HCT116 (cell line): ENCODE measurements at regions not wholly inside any gene's neighbourhood (a gene's known extent, or its start where the extent isn't known, plus 50 kb on each side); places are given as distances from the start of the nearest gene placed in this dataset.
"Not testable (repeated sequence)": the region's sequence is repeated elsewhere in the genome, so short reads cannot be mapped to it uniquely, and the experiment has no call there.

ENCODE experiments used
- ATAC-seq: fragments of 200-7000 bp; cut with Tn5 transposase; 2 replicates; pipeline ENCODE4 v1.9.1; 2020; ENCODE audit warnings: mild to moderate bottlenecking, moderate library complexity
- BruUV-seq: library from RNA; stranded (reverse); fragments of 400-500 nt; replicated peaks from 2 replicates; lab custom pipeline; 2021; lab: Mats Ljungman, UMichigan
- CTCF ChIA-PET: fragments of 300-600 bp; sonication (Branson Sonifier 250); formaldehyde crosslinking; loops from one replicate; lab custom pipeline; 2021; ENCODE audit warnings: antibody characterized with exemption; lab: Charles Lee
- POLR2A ChIA-PET: fragments of 300-600, 350-600 bp; sonication (Branson Sonifier 250); formaldehyde crosslinking; loops from one replicate; lab custom pipeline; 2021; ENCODE audit warnings: antibody characterized with exemption; lab: Charles Lee
- RAD21 ChIA-PET, 2 experiments: fragments of 300-600 bp; sonication (Branson Sonifier 250); formaldehyde crosslinking; loops; one replicate each; lab custom pipeline; 2023; ENCODE audit warnings: low total read pairs in 2 of 2; ENCODE audit not compliant: uncharacterized antibody in 2 of 2, unreplicated experiment in 2 of 2, low non-redundant PET in 1 of 2; lab: Charles Lee
- DNase-seq: peaks from one replicate; pipeline ENCODE4 v3.0.0-alpha.2; 2010; ENCODE audit warnings: low read depth, low spot score
- H2AFZ ChIP-seq: fragments of 200-600 bp; shearing (Covaris generic), sonication (generic); 2 replicates; pipeline ENCODE4 v1.6.1; 2017; ENCODE audit warnings: low read depth, mixed run types, mixed read lengths, antibody characterized with exemption, low read length; ENCODE audit not compliant: poor library complexity, severe bottlenecking
- H3K27ac ChIP-seq: 2 replicates; pipeline ENCODE4 v1.5.1; 2012; ENCODE audit warnings: low read depth, low read length
- H3K27me3 ChIP-seq: fragments of 200-600 bp; sonication (generic); 2 replicates; pipeline ENCODE4 v1.6.1; 2016; ENCODE audit warnings: mixed run types, low read length, mixed read lengths; ENCODE audit not compliant: insufficient read depth
- H3K36me3 ChIP-seq, 2 experiments: fragments of 200-500 bp in 1 of 2; fragments of 200-600 bp in 1 of 2; sonication (Bioruptor generic) in 1 of 2; sonication (generic) in 1 of 2; 2 replicates each; pipeline versions ENCODE4 v1.5.1 to v1.6.1; 2014 to 2016; ENCODE audit warnings: low read length in 2 of 2, inconsistent platforms in 1 of 2, mixed read lengths in 1 of 2, mixed run types in 1 of 2; ENCODE audit not compliant: insufficient read depth in 2 of 2, control insufficient read depth in 1 of 2
- H3K4me1 ChIP-seq, 2 experiments: fragments of 200-600 bp in 1 of 2; sonication (generic) in 1 of 2; 2 replicates each; pipeline versions ENCODE4 v1.5.1 to v1.6.1; 2012 to 2017; ENCODE audit warnings: low read length in 2 of 2, inconsistent platforms in 1 of 2, mild to moderate bottlenecking in 1 of 2, mixed read lengths in 1 of 2, mixed run types in 1 of 2, moderate library complexity in 1 of 2; ENCODE audit not compliant: insufficient read depth in 2 of 2, control insufficient read depth in 1 of 2
- H3K4me2 ChIP-seq: fragments of 200-600 bp; sonication (generic); 2 replicates; pipeline ENCODE4 v1.6.1; 2017; ENCODE audit warnings: mixed run types, low read length, mixed read lengths
- H3K4me3 ChIP-seq, 2 experiments: fragments of 200-600 bp in 1 of 2; sonication (generic) in 1 of 2; replicated peaks in 1 of 2; 2 replicates each; pipeline ENCODE4 v1.5.1; 2011 to 2016; ENCODE audit warnings: low read length in 2 of 2, control low read depth in 1 of 2, low read depth in 1 of 2, mild to moderate bottlenecking in 1 of 2, mixed read lengths in 1 of 2, mixed run types in 1 of 2
- H3K79me2 ChIP-seq: fragments of 200-600 bp; sonication (generic); 2 replicates; pipeline ENCODE4 v1.6.1; 2017; ENCODE audit warnings: mild to moderate bottlenecking, mixed run types, low read length, moderate library complexity, mixed read lengths; ENCODE audit not compliant: insufficient read depth
- H3K9ac ChIP-seq: fragments of 200-600 bp; sonication (generic); 2 replicates; pipeline ENCODE4 v1.6.1; 2016; ENCODE audit warnings: low read length, mixed read lengths
- H3K9me2 ChIP-seq: fragments of 200-600 bp; sonication (generic), shearing (Covaris generic); 2 replicates; pipeline ENCODE4 v1.6.1; 2017; ENCODE audit warnings: mixed run types, mild to moderate bottlenecking, moderate library complexity; ENCODE audit not compliant: insufficient read depth
- H3K9me3 ChIP-seq, 2 experiments: fragments of 200-500 bp in 1 of 2; fragments of 200-600 bp in 1 of 2; sonication (Bioruptor generic) in 1 of 2; sonication (generic) in 1 of 2; 2 replicates each; pipeline ENCODE4 v1.6.1; 2014 to 2017; ENCODE audit warnings: low read length in 2 of 2, mixed read lengths in 2 of 2, inconsistent platforms in 1 of 2, low read depth in 1 of 2, mild to moderate bottlenecking in 1 of 2, mixed run types in 1 of 2, moderate library complexity in 1 of 2; ENCODE audit not compliant: control insufficient read depth in 1 of 2, insufficient read depth in 1 of 2
- H4K20me1 ChIP-seq: fragments of 200-600 bp; sonication (generic), shearing (Covaris generic); 2 replicates; pipeline ENCODE4 v1.6.1; 2017; ENCODE audit warnings: mixed run types, mild to moderate bottlenecking, moderate library complexity; ENCODE audit not compliant: insufficient read depth
- CTCF ChIP-seq, 3 experiments: fragments of 200-600 bp in 1 of 3; sonication (generic) in 1 of 3; IDR thresholded peaks in 2 of 3; conservative IDR thresholded peaks in 1 of 3; 2 replicates each; pipeline ENCODE4 v1.5.1; 2012 to 2017; ENCODE audit warnings: low read depth in 2 of 3, low read length in 2 of 3, antibody characterized with exemption in 1 of 3, borderline replicate concordance in 1 of 3, control low read depth in 1 of 3, mild to moderate bottlenecking in 1 of 3, mixed read lengths in 1 of 3, mixed run types in 1 of 3, moderate library complexity in 1 of 3; ENCODE audit not compliant: insufficient read depth in 1 of 3
- JUND ChIP-seq: IDR thresholded peaks from 2 replicates; pipeline ENCODE4 v1.6.1; 2012
- RAD21 ChIP-seq: IDR thresholded peaks from 2 replicates; pipeline ENCODE4 v1.6.1; 2012; ENCODE audit warnings: low read depth, mild to moderate bottlenecking
- SRF ChIP-seq: IDR thresholded peaks from 2 replicates; pipeline ENCODE4 v1.6.1; 2012; ENCODE audit warnings: low read depth
- intact Hi-C: fragments of 100-400 bp; cut with micrococcal nuclease; formaldehyde crosslinking; loops from 2 replicates; pipeline ENCODE4 v1.10.0; 2022

GRCh38 chr16:29312835-29313558 is 93.5 kb downstream of the NPIPB11 start:
- Histone ChIP-seq H3K27me3 (no peaks in the 10 kb centered on the region), H3K27ac (no peak overlapping the region), H3K9ac (no peak overlapping the region), H3K9me2 (no peaks in the 10 kb centered on the region), H3K9me3 (no peaks in the 10 kb centered on the region), H3K36me3 (no peaks in the 10 kb centered on the region), H4K20me1 (no peaks in the 10 kb centered on the region), H3K4me3 (no peak overlapping the region), H3K79me2 (no peaks in the 10 kb centered on the region), H3K4me1 (peaks cover 0 to 8% of the 10 kb centered on the region in 2 experiments; a peak in 2 of 4 replicates), H2AFZ (no peak overlapping the region), H3K4me2 (no peak overlapping the region)
- ChIA-PET POLR2A (no interaction called here), RAD21 (no interaction called here), CTCF (no interaction called here)
- TF ChIP-seq SRF (no peak), JUND (no peak), RAD21 (no peak), CTCF (IDR thresholded peaks at IDR 0.05 in 2 of 3, conservative IDR thresholded peaks at IDR 0.05 in 1 of 3; ENCODE audit: borderline replicate concordance in 1 of 3, insufficient read depth in 1 of 3, low read depth in 2 of 3, low read length in 2 of 3) (no peak)
- DNase-seq, result no peak
- no peak for ATAC-seq
- BruUV-seq, result no TSS peak
- intact Hi-C loops, result no loop called here

GRCh38 chr16:29312345-29312675 is 94.2 kb downstream of the NPIPB11 start:
- BruUV-seq, H3K36me3 ChIP-seq, H3K9me2 ChIP-seq, H4K20me1 ChIP-seq, H3K4me2 ChIP-seq, RAD21 ChIA-PET, POLR2A ChIA-PET, H2AFZ ChIP-seq, H3K79me2 ChIP-seq, H3K27ac ChIP-seq, CTCF ChIA-PET, intact Hi-C loops, H3K9ac ChIP-seq, H3K4me3 ChIP-seq, H3K27me3 ChIP-seq, H3K9me3 ChIP-seq, H3K4me1 ChIP-seq, ATAC-seq, DNase-seq: not testable (repeated sequence)
